ENCODE measurements at regions not wholly inside any gene's neighbourhood (a gene's known extent, or its start where the extent isn't known, plus 50 kb on each side); places are given as distances from the start of the nearest gene placed in this dataset.
A peak's percentile ranks its signal among the peaks of the same experiment; 100 is the strongest.

- TF ChIP-seq, protein P1, sequence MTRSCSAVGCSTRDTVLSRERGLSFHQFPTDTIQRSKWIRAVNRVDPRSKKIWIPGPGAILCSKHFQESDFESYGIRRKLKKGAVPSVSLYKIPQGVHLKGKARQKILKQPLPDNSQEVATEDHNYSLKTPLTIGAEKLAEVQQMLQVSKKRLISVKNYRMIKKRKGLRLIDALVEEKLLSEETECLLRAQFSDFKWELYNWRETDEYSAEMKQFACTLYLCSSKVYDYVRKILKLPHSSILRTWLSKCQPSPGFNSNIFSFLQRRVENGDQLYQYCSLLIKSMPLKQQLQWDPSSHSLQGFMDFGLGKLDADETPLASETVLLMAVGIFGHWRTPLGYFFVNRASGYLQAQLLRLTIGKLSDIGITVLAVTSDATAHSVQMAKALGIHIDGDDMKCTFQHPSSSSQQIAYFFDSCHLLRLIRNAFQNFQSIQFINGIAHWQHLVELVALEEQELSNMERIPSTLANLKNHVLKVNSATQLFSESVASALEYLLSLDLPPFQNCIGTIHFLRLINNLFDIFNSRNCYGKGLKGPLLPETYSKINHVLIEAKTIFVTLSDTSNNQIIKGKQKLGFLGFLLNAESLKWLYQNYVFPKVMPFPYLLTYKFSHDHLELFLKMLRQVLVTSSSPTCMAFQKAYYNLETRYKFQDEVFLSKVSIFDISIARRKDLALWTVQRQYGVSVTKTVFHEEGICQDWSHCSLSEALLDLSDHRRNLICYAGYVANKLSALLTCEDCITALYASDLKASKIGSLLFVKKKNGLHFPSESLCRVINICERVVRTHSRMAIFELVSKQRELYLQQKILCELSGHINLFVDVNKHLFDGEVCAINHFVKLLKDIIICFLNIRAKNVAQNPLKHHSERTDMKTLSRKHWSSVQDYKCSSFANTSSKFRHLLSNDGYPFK (CRISPR knock-in tag; IDR thresholded peaks at IDR 0.05; ENCODE audit: borderline replicate concordance): no peak
- no peak for TF ChIP-seq GABPA (IDR thresholded peaks at IDR 0.05; ENCODE audit: low read depth, low read length)
- no peak for TF ChIP-seq GABPA (CRISPR knock-in tag; IDR thresholded peaks at IDR 0.05; ENCODE audit: low read depth)
- no peak for TF ChIP-seq SMAD9 (CRISPR knock-in tag; IDR thresholded peaks at IDR 0.05)
- TF ChIP-seq ZNF562 (CRISPR knock-in tag; IDR thresholded peaks at IDR 0.05; ENCODE audit: borderline replicate concordance): no peak
Observed at GRCh38 chr6:167721291-167721690, 105.4 kb upstream of the AFDN start (continued).

GRCh38 chr6:167722634-167723309 is 103.9 kb upstream of the AFDN start:
- in situ Hi-C loops (cut with HindIII; ENCODE audit: extremely low pct_ligation_motif_present, low pct_unique_long_range_greater_than_20kb): no loop called here
- Histone ChIP-seq H2AFZ (ENCODE audit: low read length) (no peak overlapping the region), H3K27me3 (ENCODE audit: control insufficient read depth in 1 of 2, insufficient read depth in 2 of 2, low read length in 2 of 2) (no peaks in the 10 kb centered on the region), H3K4me1 (ENCODE audit: insufficient read depth, low read length) (peaks cover 9% of the 10 kb centered on the region), H3K27ac (ENCODE audit: extremely low read length, insufficient read depth, low read length) (no peak overlapping the region), H3K4me2 (ENCODE audit: low read depth, low read length) (no peak overlapping the region), H3K36me3 (replicated peaks in 1 of 2; ENCODE audit: control insufficient read depth in 1 of 2, insufficient read depth in 2 of 2, low read length in 2 of 2) (no peaks in the 10 kb centered on the region), H3K9ac (ENCODE audit: insufficient read depth, low read depth, low read length) (no peak overlapping the region), H3K9me3 (ENCODE audit: low read length) (no peaks in the 10 kb centered on the region), H4K20me1 (ENCODE audit: insufficient read depth, low read length) (no peaks in the 10 kb centered on the region), H3K4me3 (replicated peaks in 1 of 3; ENCODE audit: insufficient read depth in 1 of 3, low read depth in 2 of 3, low read length in 3 of 3) (no peak overlapping the region), H3K79me2 (ENCODE audit: insufficient read depth, low read length) (no peaks in the 10 kb centered on the region)
- POLR2A ChIA-PET: no interaction called here
- CTCF ChIA-PET (ENCODE audit: low intra/inter-chr PET ratio, low total read pairs): no interaction called here
- WGBS (ENCODE audit: low lambda C conversion rate): 90% methylated on average over 21 of the region's 21 CpGs
- ATAC-seq: no peak
- DNase-seq (ENCODE audit: low spot score): no peak
- no peak for FAIRE-seq
- intact Hi-C loops (cut with micrococcal nuclease; ENCODE audit: unreplicated experiment): loop anchor here (1.0 kb wide), 1 partner anchor 16 kb away; no protein-coding TSS in a partner anchor
- no TSS peak for BruUV-seq (replicated peaks)
- TF ChIP-seq HMGXB4 (CRISPR knock-in tag; IDR thresholded peaks at IDR 0.05; ENCODE audit: borderline replicate concordance in 1 of 2, low read depth in 1 of 2): no peak
- TF ChIP-seq, protein P2, sequence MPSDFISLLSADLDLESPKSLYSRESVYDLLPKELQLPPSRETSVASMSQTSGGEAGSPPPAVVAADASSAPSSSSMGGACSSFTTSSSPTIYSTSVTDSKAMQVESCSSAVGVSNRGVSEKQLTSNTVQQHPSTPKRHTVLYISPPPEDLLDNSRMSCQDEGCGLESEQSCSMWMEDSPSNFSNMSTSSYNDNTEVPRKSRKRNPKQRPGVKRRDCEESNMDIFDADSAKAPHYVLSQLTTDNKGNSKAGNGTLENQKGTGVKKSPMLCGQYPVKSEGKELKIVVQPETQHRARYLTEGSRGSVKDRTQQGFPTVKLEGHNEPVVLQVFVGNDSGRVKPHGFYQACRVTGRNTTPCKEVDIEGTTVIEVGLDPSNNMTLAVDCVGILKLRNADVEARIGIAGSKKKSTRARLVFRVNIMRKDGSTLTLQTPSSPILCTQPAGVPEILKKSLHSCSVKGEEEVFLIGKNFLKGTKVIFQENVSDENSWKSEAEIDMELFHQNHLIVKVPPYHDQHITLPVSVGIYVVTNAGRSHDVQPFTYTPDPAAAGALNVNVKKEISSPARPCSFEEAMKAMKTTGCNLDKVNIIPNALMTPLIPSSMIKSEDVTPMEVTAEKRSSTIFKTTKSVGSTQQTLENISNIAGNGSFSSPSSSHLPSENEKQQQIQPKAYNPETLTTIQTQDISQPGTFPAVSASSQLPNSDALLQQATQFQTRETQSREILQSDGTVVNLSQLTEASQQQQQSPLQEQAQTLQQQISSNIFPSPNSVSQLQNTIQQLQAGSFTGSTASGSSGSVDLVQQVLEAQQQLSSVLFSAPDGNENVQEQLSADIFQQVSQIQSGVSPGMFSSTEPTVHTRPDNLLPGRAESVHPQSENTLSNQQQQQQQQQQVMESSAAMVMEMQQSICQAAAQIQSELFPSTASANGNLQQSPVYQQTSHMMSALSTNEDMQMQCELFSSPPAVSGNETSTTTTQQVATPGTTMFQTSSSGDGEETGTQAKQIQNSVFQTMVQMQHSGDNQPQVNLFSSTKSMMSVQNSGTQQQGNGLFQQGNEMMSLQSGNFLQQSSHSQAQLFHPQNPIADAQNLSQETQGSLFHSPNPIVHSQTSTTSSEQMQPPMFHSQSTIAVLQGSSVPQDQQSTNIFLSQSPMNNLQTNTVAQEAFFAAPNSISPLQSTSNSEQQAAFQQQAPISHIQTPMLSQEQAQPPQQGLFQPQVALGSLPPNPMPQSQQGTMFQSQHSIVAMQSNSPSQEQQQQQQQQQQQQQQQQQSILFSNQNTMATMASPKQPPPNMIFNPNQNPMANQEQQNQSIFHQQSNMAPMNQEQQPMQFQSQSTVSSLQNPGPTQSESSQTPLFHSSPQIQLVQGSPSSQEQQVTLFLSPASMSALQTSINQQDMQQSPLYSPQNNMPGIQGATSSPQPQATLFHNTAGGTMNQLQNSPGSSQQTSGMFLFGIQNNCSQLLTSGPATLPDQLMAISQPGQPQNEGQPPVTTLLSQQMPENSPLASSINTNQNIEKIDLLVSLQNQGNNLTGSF (CRISPR knock-in tag; IDR thresholded peaks at IDR 0.05): no peak
- TF ChIP-seq CEBPB (IDR thresholded peaks at IDR 0.05; ENCODE audit: borderline replicate concordance, low read depth, low read length): peak; percentile 81
- TF ChIP-seq ZBTB10 (CRISPR knock-in tag; IDR thresholded peaks at IDR 0.05; ENCODE audit: borderline replicate concordance): no peak
